ENCODE measurements at regions not wholly inside any gene's neighbourhood (a gene's known extent, or its start where the extent isn't known, plus 50 kb on each side); places are given as distances from the start of the nearest gene placed in this dataset.

DNA sequence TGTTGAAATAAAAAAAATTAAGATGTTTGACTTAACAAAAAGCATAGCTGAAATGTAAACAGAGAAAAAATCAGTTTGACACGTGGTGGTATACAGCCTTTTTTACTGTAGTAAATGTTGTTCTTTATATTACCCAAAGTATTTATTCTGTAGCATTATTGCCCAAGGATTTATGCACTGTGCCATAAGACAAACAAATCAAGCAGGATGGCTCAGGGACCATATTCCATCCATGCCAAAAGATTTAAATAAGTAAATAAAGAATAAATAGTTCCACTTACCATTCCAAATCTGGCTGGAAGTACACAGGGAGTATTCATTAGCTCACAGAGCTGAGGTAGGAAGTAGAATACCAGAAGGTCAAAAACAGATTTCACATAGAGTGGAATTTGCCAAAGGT lies 666.7 kb upstream of the CADM2 start:
- Histone ChIP-seq H3K9ac (ENCODE audit: low read length) (no peak overlapping the region), H3K27me3 (ENCODE audit: insufficient read depth, low read length) (no peaks in the 10 kb centered on the region), H4K20me1 (ENCODE audit: insufficient read depth, low read length) (no peaks in the 10 kb centered on the region), H3K4me3 (ENCODE audit: low read depth, low read length, poor library complexity, severe bottlenecking) (no peak overlapping the region), H3K79me2 (ENCODE audit: insufficient read depth, low read length) (no peaks in the 10 kb centered on the region), H3K4me2 (ENCODE audit: low read length) (no peak overlapping the region), H3K9me3 (ENCODE audit: low read length) (no peaks in the 10 kb centered on the region), H3K9me2 (ENCODE audit: low read depth, low read length) (no peaks in the 10 kb centered on the region), H3K27ac (ENCODE audit: low read depth, low read length, poor library complexity, severe bottlenecking) (no peak overlapping the region), H3K36me3 (ENCODE audit: insufficient read depth, low read length) (no peaks in the 10 kb centered on the region), H3F3A (ENCODE audit: insufficient read depth, low read length) (no peaks in the 10 kb centered on the region), H3K4me1 (ENCODE audit: insufficient read depth, low read length, severe bottlenecking) (no peaks in the 10 kb centered on the region), H2AFZ (ENCODE audit: low read length) (no peak overlapping the region)
- TF ChIP-seq, protein P1, sequence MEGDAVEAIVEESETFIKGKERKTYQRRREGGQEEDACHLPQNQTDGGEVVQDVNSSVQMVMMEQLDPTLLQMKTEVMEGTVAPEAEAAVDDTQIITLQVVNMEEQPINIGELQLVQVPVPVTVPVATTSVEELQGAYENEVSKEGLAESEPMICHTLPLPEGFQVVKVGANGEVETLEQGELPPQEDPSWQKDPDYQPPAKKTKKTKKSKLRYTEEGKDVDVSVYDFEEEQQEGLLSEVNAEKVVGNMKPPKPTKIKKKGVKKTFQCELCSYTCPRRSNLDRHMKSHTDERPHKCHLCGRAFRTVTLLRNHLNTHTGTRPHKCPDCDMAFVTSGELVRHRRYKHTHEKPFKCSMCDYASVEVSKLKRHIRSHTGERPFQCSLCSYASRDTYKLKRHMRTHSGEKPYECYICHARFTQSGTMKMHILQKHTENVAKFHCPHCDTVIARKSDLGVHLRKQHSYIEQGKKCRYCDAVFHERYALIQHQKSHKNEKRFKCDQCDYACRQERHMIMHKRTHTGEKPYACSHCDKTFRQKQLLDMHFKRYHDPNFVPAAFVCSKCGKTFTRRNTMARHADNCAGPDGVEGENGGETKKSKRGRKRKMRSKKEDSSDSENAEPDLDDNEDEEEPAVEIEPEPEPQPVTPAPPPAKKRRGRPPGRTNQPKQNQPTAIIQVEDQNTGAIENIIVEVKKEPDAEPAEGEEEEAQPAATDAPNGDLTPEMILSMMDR (IDR thresholded peaks at IDR 0.05; ENCODE audit: low read length) = no peak
- TF ChIP-seq EZH2 (IDR thresholded peaks at IDR 0.05; ENCODE audit: borderline replicate concordance, low read length) = no peak

DNA sequence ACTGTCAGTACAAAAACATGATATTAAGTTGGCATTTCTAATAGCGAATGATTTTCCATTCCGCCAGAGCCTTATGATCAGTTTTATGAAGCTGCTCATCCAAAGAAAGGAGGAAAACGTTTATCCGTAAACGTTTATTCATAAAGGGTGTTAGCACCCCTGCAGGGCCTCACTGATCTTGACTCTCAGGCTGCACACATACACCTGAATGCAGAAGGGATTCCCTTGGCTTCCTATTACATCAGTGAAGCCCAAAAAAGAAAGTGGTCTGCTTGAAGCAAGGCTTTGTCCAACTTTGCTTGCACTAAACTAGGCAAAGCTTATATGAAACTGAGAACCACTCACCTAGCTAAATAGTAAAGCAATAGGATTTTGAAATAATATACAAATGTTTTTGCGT lies 659.5 kb upstream of the CADM2 start:
- Histone ChIP-seq H3K9me2 (ENCODE audit: low read depth, low read length) (no peaks in the 10 kb centered on the region), H3K79me2 (ENCODE audit: insufficient read depth, low read length) (no peaks in the 10 kb centered on the region), H4K20me1 (ENCODE audit: insufficient read depth, low read length) (no peaks in the 10 kb centered on the region), H3K4me2 (ENCODE audit: low read length) (no peak overlapping the region), H3K27me3 (ENCODE audit: insufficient read depth, low read length) (no peaks in the 10 kb centered on the region), H3K4me1 (ENCODE audit: insufficient read depth, low read length, severe bottlenecking) (no peaks in the 10 kb centered on the region), H2AFZ (ENCODE audit: low read length) (no peak overlapping the region), H3K27ac (ENCODE audit: low read depth, low read length, poor library complexity, severe bottlenecking) (no peak overlapping the region), H3K36me3 (ENCODE audit: insufficient read depth, low read length) (no peaks in the 10 kb centered on the region), H3K9ac (ENCODE audit: low read length) (no peak overlapping the region), H3K9me3 (ENCODE audit: low read length) (no peaks in the 10 kb centered on the region), H3F3A (ENCODE audit: insufficient read depth, low read length) (no peaks in the 10 kb centered on the region), H3K4me3 (ENCODE audit: low read depth, low read length, poor library complexity, severe bottlenecking) (no peak overlapping the region)
- TF ChIP-seq, protein P1 (IDR thresholded peaks at IDR 0.05; ENCODE audit: low read length) = no peak

GRCh38 chr3:84304214-84304613 lies 654.6 kb upstream of the CADM2 start:
- Histone ChIP-seq H3K9me2 (ENCODE audit: low read depth, low read length) (no peaks in the 10 kb centered on the region), H3K4me3 (ENCODE audit: low read depth, low read length, poor library complexity, severe bottlenecking) (no peak overlapping the region), H2AFZ (ENCODE audit: low read length) (no peak overlapping the region), H3K9ac (ENCODE audit: low read length) (no peak overlapping the region), H3K9me3 (ENCODE audit: low read length) (no peaks in the 10 kb centered on the region), H3K4me2 (ENCODE audit: low read length) (no peak overlapping the region), H4K20me1 (ENCODE audit: insufficient read depth, low read length) (no peaks in the 10 kb centered on the region), H3K4me1 (ENCODE audit: insufficient read depth, low read length, severe bottlenecking) (no peaks in the 10 kb centered on the region), H3K27ac (ENCODE audit: low read depth, low read length, poor library complexity, severe bottlenecking) (no peak overlapping the region), H3K27me3 (ENCODE audit: insufficient read depth, low read length) (no peaks in the 10 kb centered on the region), H3K79me2 (ENCODE audit: insufficient read depth, low read length) (no peaks in the 10 kb centered on the region), H3K36me3 (ENCODE audit: insufficient read depth, low read length) (no peaks in the 10 kb centered on the region), H3F3A (ENCODE audit: insufficient read depth, low read length) (no peaks in the 10 kb centered on the region)
- TF ChIP-seq EZH2 (IDR thresholded peaks at IDR 0.05; ENCODE audit: borderline replicate concordance, low read length) = no peak
- TF ChIP-seq, protein P1 (IDR thresholded peaks at IDR 0.05; ENCODE audit: low read length) = no peak

All from OCI-LY1 (cell line).